B cell (primary cell): ENCODE measurements at regions not wholly inside any gene's neighbourhood (a gene's known extent, or its start where the extent isn't known, plus 50 kb on each side); places are given as distances from the start of the nearest gene placed in this dataset.

Experiments
- EZH2 ChIP-seq: IDR thresholded peaks from 2 replicates; pipeline ENCODE4 v1.6.1; 2012; ENCODE audit warnings: borderline replicate concordance, low read depth, mild to moderate bottlenecking, moderate library complexity, low read length; ENCODE audit not compliant: insufficient read depth, poor library complexity, severe bottlenecking
- TF ChIP-seq, protein P1 (sequence below): fragments of 200-600 bp; IDR thresholded peaks from one replicate; pipeline ENCODE4 v1.8.0; 2022; ENCODE audit warnings: antibody characterized with exemption, mild to moderate bottlenecking

GRCh38 chr21:16650714-16651366, 862.0 kb upstream of the CXADR start:
- TF ChIP-seq, protein P1, sequence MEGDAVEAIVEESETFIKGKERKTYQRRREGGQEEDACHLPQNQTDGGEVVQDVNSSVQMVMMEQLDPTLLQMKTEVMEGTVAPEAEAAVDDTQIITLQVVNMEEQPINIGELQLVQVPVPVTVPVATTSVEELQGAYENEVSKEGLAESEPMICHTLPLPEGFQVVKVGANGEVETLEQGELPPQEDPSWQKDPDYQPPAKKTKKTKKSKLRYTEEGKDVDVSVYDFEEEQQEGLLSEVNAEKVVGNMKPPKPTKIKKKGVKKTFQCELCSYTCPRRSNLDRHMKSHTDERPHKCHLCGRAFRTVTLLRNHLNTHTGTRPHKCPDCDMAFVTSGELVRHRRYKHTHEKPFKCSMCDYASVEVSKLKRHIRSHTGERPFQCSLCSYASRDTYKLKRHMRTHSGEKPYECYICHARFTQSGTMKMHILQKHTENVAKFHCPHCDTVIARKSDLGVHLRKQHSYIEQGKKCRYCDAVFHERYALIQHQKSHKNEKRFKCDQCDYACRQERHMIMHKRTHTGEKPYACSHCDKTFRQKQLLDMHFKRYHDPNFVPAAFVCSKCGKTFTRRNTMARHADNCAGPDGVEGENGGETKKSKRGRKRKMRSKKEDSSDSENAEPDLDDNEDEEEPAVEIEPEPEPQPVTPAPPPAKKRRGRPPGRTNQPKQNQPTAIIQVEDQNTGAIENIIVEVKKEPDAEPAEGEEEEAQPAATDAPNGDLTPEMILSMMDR = no peak
- TF ChIP-seq EZH2 = no peak
